Right lobe of liver (tissue), 6 donors: ENCODE measurements at regions not wholly inside any gene's neighbourhood (a gene's known extent, or its start where the extent isn't known, plus 50 kb on each side); places are given as distances from the start of the nearest gene placed in this dataset.

Experiments used
- ATAC-seq, 4 donors: fragments of 200-7000 bp; cut with Tn5 transposase; one replicate each; pipeline ENCODE4 v1.9.1; 2020; ENCODE audit warnings: mild to moderate bottlenecking in 4 of 4, moderate library complexity in 4 of 4
- DNase-seq, 3 donors: peaks; one replicate each; pipeline ENCODE4 v3.0.0-alpha.2; 2020
- H3K27ac ChIP-seq, 3 donors: fragments of 200-600 bp; one replicate each; pipeline ENCODE4 v1.8.0; 2022
- H3K27me3 ChIP-seq, 2 donors: fragments of 200-600 bp; one replicate each; pipeline ENCODE4 v1.8.0; 2022
- H3K36me3 ChIP-seq, 4 donors: fragments of 200-600 bp; sonication (generic) in 1 of 4; one replicate each; pipeline versions ENCODE4 v1.5.1 to v1.8.0; 2017 to 2022; ENCODE audit warnings: control low read depth in 1 of 4
- H3K4me1 ChIP-seq, 4 donors: fragments of 200-600 bp; sonication (generic) in 1 of 4; one replicate each; pipeline versions ENCODE4 v1.5.1 to v1.8.0; 2017 to 2022; ENCODE audit warnings: control low read depth in 1 of 4
- H3K4me3 ChIP-seq, 3 donors: fragments of 200-600 bp; one replicate each; pipeline ENCODE4 v1.8.0; 2022
- H3K9me3 ChIP-seq, 4 donors: fragments of 200-600 bp; sonication (generic) in 1 of 4; one replicate each; pipeline versions ENCODE4 v1.5.1 to v1.8.0; 2017 to 2022; ENCODE audit warnings: control low read depth in 1 of 4
- POLR2A ChIP-seq: fragments of 450-650 bp; IDR thresholded peaks from one replicate; pipeline ENCODE4 v1.6.1; 2017; ENCODE audit warnings: antibody characterized with exemption, mild to moderate bottlenecking
- WGBS: methylation state at CpG from one replicate; pipeline ENCODE4 v1.1.6; 2018; ENCODE audit warnings: low coverage, low lambda C conversion rate; ENCODE audit not compliant: insufficient coverage; ENCODE audit errors: missing lambda C conversion rate; 5-methylcytosine and 5-hydroxymethylcytosine counted together
- intact Hi-C, 2 donors: fragments of 100-400 bp; cut with DNase I; formaldehyde crosslinking; loops; one replicate each; pipeline versions ENCODE4 v1.11.2 to v1.14.1; 2022
- TF ChIP-seq, protein P1 (sequence below), 4 donors: fragments of 200-600 bp in 3 of 4; fragments of 450-650 bp in 1 of 4; IDR thresholded peaks; one replicate each; pipeline versions ENCODE4 v1.5.1 to v1.8.0; 2016 to 2022; ENCODE audit warnings: antibody characterized with exemption in 4 of 4, mild to moderate bottlenecking in 2 of 4
- donor health status: DM: no; HTN: yes; CAD: no.
- donor health status: DM: no; HTN: no; CAD: no.
- donor health status: DM: no; HTN: no; CAD: no.
- donor health status: DM: no; HTN: yes; CAD: no.
- donor health status: DM: no; HTN: yes; CAD: no.

DNA sequence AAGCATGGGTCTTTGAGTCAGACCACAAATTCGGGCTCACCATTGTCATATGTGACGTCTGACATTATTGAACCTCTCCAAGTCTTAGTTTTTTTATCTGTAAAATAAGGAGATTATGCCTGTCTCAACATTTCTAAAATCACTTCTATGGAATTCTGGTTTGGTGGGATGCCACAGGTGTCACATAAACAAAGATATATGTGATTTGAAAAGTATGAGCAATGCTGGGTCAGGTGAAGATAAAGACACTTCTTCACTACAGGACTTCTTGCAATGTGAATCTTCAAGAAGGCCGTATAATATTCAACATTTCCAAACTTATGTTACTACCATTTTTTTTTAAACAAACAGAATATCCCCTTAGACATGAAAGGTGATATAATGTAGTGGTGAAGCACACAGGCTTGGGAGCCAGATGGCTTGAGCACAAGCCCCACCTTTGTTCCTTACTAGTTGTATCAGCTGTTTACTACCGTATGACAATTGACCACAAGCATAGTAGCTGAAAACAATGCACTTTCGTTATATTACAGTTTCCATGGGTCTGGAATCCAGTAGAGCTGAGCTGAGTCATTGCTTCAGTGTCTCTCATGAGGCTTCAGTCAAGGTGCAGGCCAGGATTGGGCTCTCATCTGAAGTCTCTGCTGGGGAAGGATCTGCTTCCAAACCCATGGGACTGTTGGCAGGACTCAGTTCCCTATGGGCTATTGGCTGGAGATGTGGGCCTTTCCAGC is 87.7 kb downstream of the UTP18 start:
- Histone ChIP-seq H3K9me3 (no peaks in the 10 kb centered on the region), H3K4me1 (no peaks in the 10 kb centered on the region), H3K27ac (no peak overlapping the region), H3K27me3 (no peaks in the 10 kb centered on the region), H3K4me3 (no peak overlapping the region), H3K36me3 (no peaks in the 10 kb centered on the region)
- 81% methylated on average over 5 of the region's 5 CpGs for WGBS
- ATAC-seq (no peak), DNase-seq (no peak)
- intact Hi-C loops, result no loop called here
- no peak for TF ChIP-seq POLR2A

DNA sequence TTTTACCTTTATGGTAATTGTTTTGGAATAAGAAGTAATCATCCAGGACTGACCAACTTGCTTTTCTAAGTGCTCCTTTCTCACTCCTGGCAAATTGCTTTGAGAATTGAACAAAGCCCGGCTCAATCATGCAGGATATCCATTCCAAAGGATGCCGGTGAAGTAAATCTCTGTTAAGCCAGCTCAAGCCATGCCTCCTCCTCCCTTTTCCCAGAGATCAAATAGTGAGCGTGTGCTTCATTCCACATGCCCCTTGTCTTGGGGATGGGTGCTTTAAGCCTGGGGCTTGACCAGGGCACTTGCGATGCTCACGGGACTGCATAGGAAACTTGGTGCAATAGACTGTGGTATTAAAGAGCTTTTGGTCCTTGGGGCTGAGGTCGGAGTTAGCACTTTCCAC is 90.7 kb downstream of the UTP18 start:
- DNase-seq (no peak), ATAC-seq (no peak)
- H3K36me3 ChIP-seq, result no peaks in the 10 kb centered on the region
- H3K27me3 ChIP-seq, result no peaks in the 10 kb centered on the region
- no peak overlapping the region for H3K27ac ChIP-seq
- H3K4me1 ChIP-seq, result no peaks in the 10 kb centered on the region
- WGBS, result 65% methylated on average over 6 of the region's 6 CpGs
- no peak overlapping the region for H3K4me3 ChIP-seq
- no peak for TF ChIP-seq POLR2A
- TF ChIP-seq, protein P1, sequence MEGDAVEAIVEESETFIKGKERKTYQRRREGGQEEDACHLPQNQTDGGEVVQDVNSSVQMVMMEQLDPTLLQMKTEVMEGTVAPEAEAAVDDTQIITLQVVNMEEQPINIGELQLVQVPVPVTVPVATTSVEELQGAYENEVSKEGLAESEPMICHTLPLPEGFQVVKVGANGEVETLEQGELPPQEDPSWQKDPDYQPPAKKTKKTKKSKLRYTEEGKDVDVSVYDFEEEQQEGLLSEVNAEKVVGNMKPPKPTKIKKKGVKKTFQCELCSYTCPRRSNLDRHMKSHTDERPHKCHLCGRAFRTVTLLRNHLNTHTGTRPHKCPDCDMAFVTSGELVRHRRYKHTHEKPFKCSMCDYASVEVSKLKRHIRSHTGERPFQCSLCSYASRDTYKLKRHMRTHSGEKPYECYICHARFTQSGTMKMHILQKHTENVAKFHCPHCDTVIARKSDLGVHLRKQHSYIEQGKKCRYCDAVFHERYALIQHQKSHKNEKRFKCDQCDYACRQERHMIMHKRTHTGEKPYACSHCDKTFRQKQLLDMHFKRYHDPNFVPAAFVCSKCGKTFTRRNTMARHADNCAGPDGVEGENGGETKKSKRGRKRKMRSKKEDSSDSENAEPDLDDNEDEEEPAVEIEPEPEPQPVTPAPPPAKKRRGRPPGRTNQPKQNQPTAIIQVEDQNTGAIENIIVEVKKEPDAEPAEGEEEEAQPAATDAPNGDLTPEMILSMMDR (IDR thresholded peaks at IDR 0.05), result no peak
- intact Hi-C loops, result no loop called here
- no peaks in the 10 kb centered on the region for H3K9me3 ChIP-seq

DNA sequence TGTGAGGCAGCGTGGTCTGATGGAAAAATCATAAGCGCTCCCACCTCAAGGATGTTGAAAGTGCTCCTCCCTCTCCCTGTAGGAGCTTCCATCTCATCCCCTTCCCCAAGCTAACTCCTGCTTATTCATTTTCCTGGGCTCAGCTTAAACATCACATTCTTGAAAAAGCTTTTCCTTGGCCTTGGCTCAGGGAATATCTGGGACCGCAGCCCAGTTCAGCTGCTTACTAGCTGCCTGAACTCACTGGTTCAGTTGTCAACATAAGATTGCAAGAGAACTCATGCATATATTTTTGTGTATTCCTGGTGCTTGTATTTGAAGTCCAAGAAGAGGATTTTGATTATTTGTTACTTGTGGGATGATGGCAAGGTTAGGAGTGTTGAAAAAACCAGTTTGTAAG is 91.5 kb downstream of the UTP18 start:
- ATAC-seq, result no peak
- intact Hi-C loops, result no loop called here

DNA sequence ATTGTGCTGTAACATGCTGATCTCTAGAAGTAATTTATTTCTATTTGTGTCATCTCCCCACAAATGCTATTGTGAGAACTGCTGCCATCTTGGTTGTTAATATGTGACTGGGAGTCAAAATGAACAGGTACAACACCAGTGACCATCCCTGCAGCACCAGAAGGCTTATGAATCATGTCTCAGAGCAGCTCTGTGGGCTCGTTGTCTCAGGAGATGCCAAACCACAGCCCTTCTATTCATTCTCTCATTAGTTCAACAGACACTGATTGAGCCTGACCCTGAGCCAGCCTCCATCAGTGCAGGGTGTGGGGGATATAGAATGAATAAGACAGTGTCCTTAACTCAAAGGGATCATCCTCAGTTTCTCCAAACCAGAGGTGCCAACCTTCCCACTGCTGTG is 92.5 kb downstream of the UTP18 start:
- DNase-seq (no peak), ATAC-seq (no peak)
- Histone ChIP-seq H3K9me3 (no peaks in the 10 kb centered on the region), H3K27me3 (no peaks in the 10 kb centered on the region), H3K27ac (no peak overlapping the region), H3K4me3 (no peak overlapping the region), H3K36me3 (no peaks in the 10 kb centered on the region), H3K4me1 (no peaks in the 10 kb centered on the region)
- 44% methylated on average over 1 of the region's 1 CpG for WGBS
- no peak for TF ChIP-seq POLR2A
- TF ChIP-seq, protein P1 (IDR thresholded peaks at IDR 0.05), result no peak
- intact Hi-C loops, result no loop called here

More for the DNA sequence above, 91.5 kb downstream of the UTP18 start:
- H3K36me3 ChIP-seq, result no peaks in the 10 kb centered on the region
- H3K4me1 ChIP-seq, result no peaks in the 10 kb centered on the region
- H3K27me3 ChIP-seq, result no peaks in the 10 kb centered on the region
- TF ChIP-seq, protein P1 (IDR thresholded peaks at IDR 0.05), result no peak
- TF ChIP-seq POLR2A, result no peak
- H3K27ac ChIP-seq, result no peak overlapping the region
- DNase-seq, result no peak
- no peaks in the 10 kb centered on the region for H3K9me3 ChIP-seq
- H3K4me3 ChIP-seq, result no peak overlapping the region
- WGBS, result 71% methylated on average over 3 of the region's 3 CpGs

DNA sequence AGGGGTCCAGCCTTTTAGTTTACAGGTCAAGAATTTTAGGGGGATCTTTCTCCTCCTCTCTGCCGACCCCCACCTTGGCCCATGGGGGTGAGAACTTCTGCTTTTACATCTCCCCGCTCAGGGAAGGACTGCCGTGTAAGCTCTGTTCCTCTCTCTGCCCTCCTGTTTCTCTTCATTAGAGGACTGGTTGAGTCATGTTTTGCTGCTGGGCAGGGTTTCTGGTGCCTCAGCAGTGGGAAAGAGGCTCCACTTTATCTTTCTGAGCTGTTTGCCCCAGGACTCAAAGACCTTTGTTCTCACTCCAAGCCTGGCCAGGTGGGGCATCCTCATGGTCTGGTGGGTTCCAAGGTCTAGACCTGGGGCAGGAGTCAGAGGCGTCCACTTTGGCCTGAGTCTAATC is 93.0 kb downstream of the UTP18 start:
- TF ChIP-seq, protein P1 (IDR thresholded peaks at IDR 0.05), result no peak
- TF ChIP-seq POLR2A, result no peak
- WGBS, result 43% methylated on average over 4 of the region's 4 CpGs
- no peaks in the 10 kb centered on the region for H3K4me1 ChIP-seq

More for the DNA sequence above, 93.0 kb downstream of the UTP18 start:
- no peaks in the 10 kb centered on the region for H3K9me3 ChIP-seq
- no peaks in the 10 kb centered on the region for H3K27me3 ChIP-seq
- DNase-seq, result no peak
- intact Hi-C loops, result no loop called here
- H3K27ac ChIP-seq, result no peak overlapping the region
- ATAC-seq, result no peak
- no peak overlapping the region for H3K4me3 ChIP-seq
- no peaks in the 10 kb centered on the region for H3K36me3 ChIP-seq
